H9 (cell line): ENCODE measurements at regions not wholly inside any gene's neighbourhood (a gene's known extent, or its start where the extent isn't known, plus 50 kb on each side); places are given as distances from the start of the nearest gene placed in this dataset.

Experiments
- DNase-seq: peaks from one replicate; pipeline ENCODE4 v3.0.0-alpha.2; 2017
- H2AFZ ChIP-seq: one replicate; pipeline ENCODE4 v1.6.1; 2013; ENCODE audit warnings: mild to moderate bottlenecking, low read length, control low read depth, moderate library complexity
- H2AK5ac ChIP-seq: 2 replicates; pipeline ENCODE4 v1.6.1; 2013; ENCODE audit warnings: low read length, control low read depth, mixed read lengths; ENCODE audit not compliant: insufficient read length
- H2BK120ac ChIP-seq: one replicate; pipeline ENCODE4 v1.6.1; 2013; ENCODE audit warnings: low read depth, mild to moderate bottlenecking, low read length, control low read depth, inconsistent platforms; ENCODE audit not compliant: poor library complexity, severe bottlenecking
- H2BK12ac ChIP-seq: 2 replicates; pipeline ENCODE4 v1.6.1; 2013; ENCODE audit warnings: low read length, control low read depth, mixed read lengths, low read depth; ENCODE audit not compliant: insufficient read length
- H2BK15ac ChIP-seq: 2 replicates; pipeline ENCODE4 v1.6.1; 2013; ENCODE audit warnings: low read depth, low read length, control low read depth
- H2BK20ac ChIP-seq: one replicate; pipeline ENCODE4 v1.6.1; 2013; ENCODE audit warnings: low read depth, mild to moderate bottlenecking, low read length, control low read depth, inconsistent platforms; ENCODE audit not compliant: poor library complexity, severe bottlenecking
- H2BK5ac ChIP-seq: 2 replicates; pipeline ENCODE4 v1.6.1; 2013; ENCODE audit warnings: low read length, control low read depth, mixed read lengths; ENCODE audit not compliant: insufficient read length
- H3K14ac ChIP-seq: 2 replicates; pipeline ENCODE4 v1.6.1; 2013; ENCODE audit warnings: low read length, control low read depth; ENCODE audit not compliant: insufficient read depth
- H3K18ac ChIP-seq: 2 replicates; pipeline ENCODE4 v1.6.1; 2013; ENCODE audit warnings: low read depth, mild to moderate bottlenecking, mixed read lengths, low read length, control low read depth; ENCODE audit not compliant: insufficient read length
- H3K23ac ChIP-seq: 2 replicates; pipeline ENCODE4 v1.6.1; 2013; ENCODE audit warnings: low read length, control low read depth, mixed read lengths, low read depth; ENCODE audit not compliant: insufficient read length
- H3K23me2 ChIP-seq: 2 replicates; pipeline ENCODE4 v1.6.1; 2013; ENCODE audit warnings: low read depth, mild to moderate bottlenecking, mixed read lengths, low read length, control low read depth; ENCODE audit not compliant: insufficient read length, poor library complexity, severe bottlenecking
- H3K27ac ChIP-seq: 2 replicates; pipeline ENCODE4 v1.5.1; 2013; ENCODE audit warnings: low read length, control low read depth, mixed read lengths, low read depth; ENCODE audit not compliant: insufficient read length
- H3K27me3 ChIP-seq: 2 replicates; pipeline ENCODE4 v1.6.1; 2013; ENCODE audit warnings: low read length, control low read depth, inconsistent platforms; ENCODE audit not compliant: insufficient read depth
- H3K4ac ChIP-seq: 2 replicates; pipeline ENCODE4 v1.6.1; 2013; ENCODE audit warnings: low read depth, mild to moderate bottlenecking, control low read depth, inconsistent platforms, low read length, moderate library complexity
- H3K4me1 ChIP-seq: 2 replicates; pipeline ENCODE4 v1.6.1; 2013; ENCODE audit warnings: low read length, control low read depth, inconsistent platforms; ENCODE audit not compliant: insufficient read depth
- H3K4me2 ChIP-seq: 2 replicates; pipeline ENCODE4 v1.6.1; 2013; ENCODE audit warnings: low read length, control low read depth, mixed read lengths; ENCODE audit not compliant: insufficient read length, insufficient read depth
- H3K56ac ChIP-seq: 2 replicates; pipeline ENCODE4 v1.6.1; 2013; ENCODE audit warnings: low read depth, mild to moderate bottlenecking, mixed read lengths, low read length, control low read depth; ENCODE audit not compliant: insufficient read length
- H3K79me1 ChIP-seq: 2 replicates; pipeline ENCODE4 v1.6.1; 2013; ENCODE audit warnings: low read depth, mild to moderate bottlenecking, moderate library complexity, low read length, control low read depth, inconsistent platforms; ENCODE audit not compliant: insufficient read depth, poor library complexity, severe bottlenecking
- H3K79me2 ChIP-seq: 2 replicates; pipeline ENCODE4 v1.6.1; 2013; ENCODE audit warnings: low read length, control low read depth, inconsistent platforms; ENCODE audit not compliant: insufficient read depth
- H3K9ac ChIP-seq: 2 replicates; pipeline ENCODE4 v1.6.1; 2013; ENCODE audit warnings: low read length, control low read depth, mixed read lengths; ENCODE audit not compliant: insufficient read length; ENCODE audit errors: extremely low read depth
- H3K9me3 ChIP-seq: one replicate; pipeline ENCODE4 v1.6.1; 2013; ENCODE audit warnings: low read depth, low read length, inconsistent platforms; ENCODE audit not compliant: control insufficient read depth
- H3T11ph ChIP-seq: one replicate; pipeline ENCODE4 v1.6.1; 2013; ENCODE audit warnings: mild to moderate bottlenecking, low read length, control low read depth, inconsistent platforms
- H4K20me1 ChIP-seq: one replicate; pipeline ENCODE4 v1.6.1; 2013; ENCODE audit not compliant: control insufficient read depth, insufficient read length, insufficient read depth
- H4K5ac ChIP-seq: 2 replicates; pipeline ENCODE4 v1.6.1; 2013; ENCODE audit warnings: low read depth, mild to moderate bottlenecking, mixed read lengths, low read length, control low read depth; ENCODE audit not compliant: insufficient read length
- H4K8ac ChIP-seq: replicated peaks from 2 replicates; pipeline ENCODE4 v1.6.1; 2013; ENCODE audit warnings: low read length, control low read depth, mixed read lengths, low read depth; ENCODE audit not compliant: insufficient read length
- H4K91ac ChIP-seq: 2 replicates; pipeline ENCODE4 v1.6.1; 2013; ENCODE audit warnings: low read depth, mild to moderate bottlenecking, moderate library complexity, mixed read lengths, low read length, control low read depth; ENCODE audit not compliant: insufficient read length
- H3K27ac Mint-ChIP-seq, 3 experiments: 2 replicates in 2 of 3; 3 replicates in 1 of 3; pipeline ENCODE4 v1.8.0; 2020 to 2021; ENCODE audit warnings: mixed read lengths in 3 of 3, mild to moderate bottlenecking in 1 of 3, moderate library complexity in 1 of 3
- H3K27me3 Mint-ChIP-seq: 2 replicates; pipeline ENCODE4 v1.8.0; 2021; ENCODE audit warnings: low read depth, mild to moderate bottlenecking, moderate library complexity, mixed read lengths
- H3K36me3 Mint-ChIP-seq, 3 experiments: 2 replicates in 2 of 3; 3 replicates in 1 of 3; pipeline ENCODE4 v1.8.0; 2020 to 2021; ENCODE audit warnings: low read depth in 3 of 3, mixed read lengths in 3 of 3; ENCODE audit not compliant: insufficient read depth in 1 of 3
- H3K4me1 Mint-ChIP-seq, 2 experiments: 2 replicates each; pipeline ENCODE4 v1.8.0; 2020; ENCODE audit warnings: mixed read lengths in 2 of 2
- H3K4me3 Mint-ChIP-seq, 2 experiments: 2 replicates in 1 of 2; 3 replicates in 1 of 2; pipeline ENCODE4 v1.8.0; 2020 to 2021; ENCODE audit warnings: mild to moderate bottlenecking in 2 of 2, mixed read lengths in 2 of 2, moderate library complexity in 1 of 2
- H3K9me3 Mint-ChIP-seq, 2 experiments: 2 replicates in 1 of 2; 3 replicates in 1 of 2; pipeline ENCODE4 v1.8.0; 2020; ENCODE audit warnings: mild to moderate bottlenecking in 2 of 2, mixed read lengths in 2 of 2, moderate library complexity in 1 of 2
- CTCF ChIP-seq: fragments of 200-600 bp; sonication (generic); conservative IDR thresholded peaks from 3 replicates; pipeline ENCODE4 v1.8.0; 2021; ENCODE audit warnings: antibody characterized with exemption, mild to moderate bottlenecking
- WGBS: extraction: QIAGEN DNeasy Blood & Tissue Kit; methylation state at CpG from one replicate; pipeline ENCODE4 v1.1.7; 2013; ENCODE audit warnings: missing lambda C conversion rate, low lambda C conversion rate, mixed read lengths; ENCODE audit not compliant: insufficient read length; ENCODE audit errors: extremely low coverage; 5-methylcytosine and 5-hydroxymethylcytosine counted together

GRCh38 chr7:35549781-35550180 is 145.2 kb downstream of the HERPUD2 start:
- Histone ChIP-seq H2AFZ (no peak overlapping the region), H3T11ph (no peak overlapping the region), H3K23me2 (no peaks in the 10 kb centered on the region), H3K4ac (no peak overlapping the region), H3K27ac (no peak overlapping the region), H2BK15ac (no peak overlapping the region), H3K9ac (no peak overlapping the region), H4K8ac (no peak overlapping the region), H3K14ac (no peak overlapping the region), H4K20me1 (no peaks in the 10 kb centered on the region), H3K56ac (no peak overlapping the region), H3K27me3 (no peaks in the 10 kb centered on the region), H2BK5ac (no peak overlapping the region), H3K79me2 (no peaks in the 10 kb centered on the region), H2BK12ac (no peak overlapping the region), H3K9me3 (no peaks in the 10 kb centered on the region), H4K5ac (no peak overlapping the region), H3K4me1 (no peaks in the 10 kb centered on the region), H4K91ac (no peak overlapping the region), H3K23ac (no peak overlapping the region), H3K18ac (no peak overlapping the region), H2AK5ac (no peak overlapping the region), H3K79me1 (no peaks in the 10 kb centered on the region), H2BK20ac (no peak overlapping the region), H2BK120ac (no peak overlapping the region), H3K4me2 (no peak overlapping the region)
- no CpG with 5 or more reads among the region's 3 CpGs for WGBS
- no peaks in the 10 kb centered on the region for H3K9me3 Mint-ChIP-seq
- no peak overlapping the region for H3K4me3 Mint-ChIP-seq
- no peak for TF ChIP-seq CTCF
- H3K27me3 Mint-ChIP-seq: peaks cover 12% of the 10 kb centered on the region
- H3K27ac Mint-ChIP-seq: no peak overlapping the region
- no peaks in the 10 kb centered on the region for H3K4me1 Mint-ChIP-seq
- H3K36me3 Mint-ChIP-seq: no peaks in the 10 kb centered on the region
- no peak for DNase-seq
